DND-41 (cell line): ENCODE measurements at regions not wholly inside any gene's neighbourhood (a gene's known extent, or its start where the extent isn't known, plus 50 kb on each side); places are given as distances from the start of the nearest gene placed in this dataset.

Experiments used
- CTCF ChIP-seq: IDR thresholded peaks from 2 replicates; pipeline ENCODE4 v1.5.1; 2012; ENCODE audit warnings: borderline replicate concordance, low read length, moderate library complexity, mild to moderate bottlenecking; ENCODE audit not compliant: poor library complexity, severe bottlenecking; ENCODE audit errors: extremely low read depth
- EZH2 ChIP-seq: IDR thresholded peaks from 3 replicates; pipeline ENCODE4 v1.6.1; 2012; ENCODE audit warnings: borderline replicate concordance, low read depth, mild to moderate bottlenecking, moderate library complexity, low read length, inconsistent platforms; ENCODE audit not compliant: severe bottlenecking

- no peak for TF ChIP-seq CTCF
- no peak for TF ChIP-seq EZH2
Observed at GRCh38 chr14:89480278-89480677, 63.2 kb upstream of the FOXN3 start.
